ENCODE measurements at regions not wholly inside any gene's neighbourhood (a gene's known extent, or its start where the extent isn't known, plus 50 kb on each side); places are given as distances from the start of the nearest gene placed in this dataset.
"Not testable (repeated sequence)": the region's sequence is repeated elsewhere in the genome, so short reads cannot be mapped to it uniquely, and the experiment has no call there.

GRCh38 chr2:37722971-37723370, 51.5 kb upstream of the CDC42EP3 start:
- DNase-seq (ENCODE audit: low spot score); H3K27ac ChIP-seq; H3K4me3 ChIP-seq: not testable (repeated sequence)

GRCh38 chr2:37730037-37730818, 58.8 kb upstream of the CDC42EP3 start:
- DNase-seq (ENCODE audit: low spot score) = no peak
- Histone ChIP-seq H3K27ac (no peak overlapping the region), H3K4me3 (no peak overlapping the region)
- no peak for TF ChIP-seq CTCF (IDR thresholded peaks at IDR 0.05)

- not testable (repeated sequence) for DNase-seq (ENCODE audit: low spot score); H3K27ac ChIP-seq; H3K4me3 ChIP-seq
These were observed 61.0 kb upstream of the CDC42EP3 start for GRCh38 chr2:37732412-37732811.

- H3K27ac ChIP-seq = no peak overlapping the region
- DNase-seq (ENCODE audit: low spot score) = no peak
- no peak for TF ChIP-seq CTCF (IDR thresholded peaks at IDR 0.05)
- H3K4me3 ChIP-seq = no peak overlapping the region
These were observed 61.8 kb upstream of the CDC42EP3 start for GRCh38 chr2:37733251-37733650.

GRCh38 chr2:37733955-37734354, 62.5 kb upstream of the CDC42EP3 start:
- H3K4me3 ChIP-seq = not testable (repeated sequence)
- H3K27ac ChIP-seq = peak overlapping the region in 1 of 2 donors; percentile 59

GRCh38 chr2:37734891-37735523, 63.6 kb upstream of the CDC42EP3 start:
- not testable (repeated sequence) for H3K4me3 ChIP-seq; DNase-seq (ENCODE audit: low spot score)
- peak overlapping the region; percentile 15 to 59 for H3K27ac ChIP-seq

More at GRCh38 chr2:37733955-37734354, 62.5 kb upstream of the CDC42EP3 start:
- not testable (repeated sequence) for DNase-seq (ENCODE audit: low spot score)

GRCh38 chr2:37735524-37735910, 64.1 kb upstream of the CDC42EP3 start:
- not testable (repeated sequence) for DNase-seq (ENCODE audit: low spot score); H3K4me3 ChIP-seq
- peak overlapping the region in 1 of 2 donors; percentile 15 for H3K27ac ChIP-seq

GRCh38 chr2:37737507-37737906, 66.1 kb upstream of the CDC42EP3 start:
- DNase-seq (ENCODE audit: low spot score) = no peak
- Histone ChIP-seq H3K27ac (no peak overlapping the region), H3K4me3 (no peak overlapping the region)
- TF ChIP-seq CTCF (IDR thresholded peaks at IDR 0.05) = no peak

GRCh38 chr2:37738266-37738885, 66.9 kb upstream of the CDC42EP3 start:
- H3K4me3 ChIP-seq = no peak overlapping the region
- no peak overlapping the region for H3K27ac ChIP-seq
- no peak for DNase-seq (ENCODE audit: low spot score)
- no peak for TF ChIP-seq CTCF (IDR thresholded peaks at IDR 0.05)
